GOT3 (cell line): ENCODE measurements at regions not wholly inside any gene's neighbourhood (a gene's known extent, or its start where the extent isn't known, plus 50 kb on each side); places are given as distances from the start of the nearest gene placed in this dataset.
"Not testable (repeated sequence)": the region's sequence is repeated elsewhere in the genome, so short reads cannot be mapped to it uniquely, and the experiment has no call there.

Source experiments
- DNase-seq: peaks from one replicate; lab custom pipeline; 2025; ENCODE audit warnings: mixed read lengths; lab: John Stamatoyannopoulos, UW

- no peak for DNase-seq
These were observed 172.9 kb upstream of the IL12B start for GRCh38 chr5:159503236-159503635.

GRCh38 chr5:159504106-159504856, 174.0 kb upstream of the IL12B start:
- DNase-seq, result no peak

GRCh38 chr5:159504857-159505304, 174.6 kb upstream of the IL12B start:
- no peak for DNase-seq

DNA sequence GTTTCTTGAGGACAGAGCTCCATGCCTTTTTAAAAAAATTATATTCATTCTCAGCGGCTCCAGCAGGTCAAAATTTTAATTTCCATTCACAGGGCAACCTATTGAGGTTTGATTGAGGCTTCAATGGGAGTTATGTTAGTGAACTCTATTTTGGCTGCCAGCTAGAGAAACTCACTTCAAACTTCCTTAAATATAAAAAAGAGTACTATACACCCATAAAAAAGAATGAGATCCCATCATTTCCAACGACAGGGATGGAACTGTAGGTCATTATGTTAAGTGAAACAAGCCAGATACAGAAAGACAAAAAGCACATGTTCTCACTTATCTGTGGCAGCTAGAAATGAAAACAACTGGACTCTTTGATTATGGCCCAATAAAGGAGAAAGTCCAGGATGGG, 176.8 kb upstream of the IL12B start:
- DNase-seq, result no peak

DNA sequence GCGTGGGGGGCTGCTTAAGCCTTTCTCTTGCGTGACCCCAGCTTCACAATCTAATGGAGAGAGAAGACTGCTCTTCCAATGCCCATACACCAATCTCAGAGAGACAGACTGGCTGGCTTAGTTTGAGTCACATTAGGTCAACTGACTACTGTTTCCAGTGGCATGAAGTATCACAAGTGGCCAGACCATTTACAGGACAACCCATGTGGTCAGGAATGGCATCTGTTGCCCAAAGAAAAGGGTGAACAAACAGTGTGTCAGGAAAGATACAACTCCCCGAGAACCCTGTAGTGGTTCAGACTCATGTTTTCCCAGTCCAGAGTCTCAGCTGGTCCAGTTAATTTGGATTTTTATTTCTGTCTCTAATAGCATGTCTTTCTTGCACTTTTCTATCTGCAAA, 177.4 kb upstream of the IL12B start:
- no peak for DNase-seq

GRCh38 chr5:159508344-159508743, 178.1 kb upstream of the IL12B start:
- DNase-seq, result no peak

DNA sequence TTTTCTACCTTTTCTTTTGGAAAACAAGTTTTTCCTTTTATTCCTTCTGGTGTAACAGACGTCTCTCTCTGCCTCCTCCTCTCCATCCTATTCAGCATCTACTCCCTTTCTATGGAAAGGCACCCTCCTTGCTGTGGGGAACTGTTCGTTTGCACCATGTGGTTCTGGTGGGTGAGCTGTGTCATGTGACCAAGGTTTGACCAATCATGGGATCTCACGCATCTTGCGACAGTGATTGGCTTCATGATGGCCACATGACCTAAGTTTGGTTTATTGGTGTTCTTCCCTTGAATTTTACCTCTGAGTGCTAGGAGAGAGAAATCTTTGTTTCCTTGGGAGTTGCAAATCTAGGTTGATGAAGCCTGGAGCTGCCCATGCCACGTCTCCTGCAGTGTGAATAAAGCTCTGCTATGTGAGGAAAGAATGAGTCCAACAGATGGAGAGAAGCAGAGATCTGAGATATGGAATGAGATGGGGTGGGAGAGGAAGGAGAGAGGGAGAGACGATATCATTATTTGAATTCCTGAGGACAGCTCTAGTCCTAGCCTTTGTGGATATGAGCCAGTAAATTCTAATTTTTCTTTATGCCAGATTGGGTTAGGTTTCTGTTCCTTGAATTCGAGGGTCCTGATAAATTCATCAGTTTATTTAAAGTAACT, 178.8 kb upstream of the IL12B start:
- DNase-seq, result no peak

- no peak for DNase-seq
These were observed 180.0 kb upstream of the IL12B start for GRCh38 chr5:159510282-159510681.

DNA sequence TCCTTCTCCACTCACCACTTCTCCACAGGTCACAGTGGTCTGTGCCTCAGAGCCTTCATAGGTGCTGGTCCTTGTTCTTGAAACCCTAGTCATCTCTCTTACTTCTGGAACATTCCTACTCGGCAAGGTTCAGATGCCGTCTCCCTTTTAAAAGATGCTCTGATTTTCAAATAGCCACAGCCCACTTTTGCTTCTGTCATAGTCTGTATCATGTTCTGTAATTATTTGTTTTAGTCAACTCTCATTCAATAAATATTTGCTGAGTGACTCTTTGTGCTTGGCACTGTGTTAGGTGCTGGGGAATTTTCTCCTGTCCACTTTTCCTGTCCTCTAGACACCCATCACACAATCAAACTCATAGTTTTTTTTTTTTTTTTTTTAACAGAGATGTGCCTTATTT, 181.3 kb upstream of the IL12B start:
- no peak for DNase-seq

GRCh38 chr5:159512064-159512463, 181.8 kb upstream of the IL12B start:
- no peak for DNase-seq

DNA sequence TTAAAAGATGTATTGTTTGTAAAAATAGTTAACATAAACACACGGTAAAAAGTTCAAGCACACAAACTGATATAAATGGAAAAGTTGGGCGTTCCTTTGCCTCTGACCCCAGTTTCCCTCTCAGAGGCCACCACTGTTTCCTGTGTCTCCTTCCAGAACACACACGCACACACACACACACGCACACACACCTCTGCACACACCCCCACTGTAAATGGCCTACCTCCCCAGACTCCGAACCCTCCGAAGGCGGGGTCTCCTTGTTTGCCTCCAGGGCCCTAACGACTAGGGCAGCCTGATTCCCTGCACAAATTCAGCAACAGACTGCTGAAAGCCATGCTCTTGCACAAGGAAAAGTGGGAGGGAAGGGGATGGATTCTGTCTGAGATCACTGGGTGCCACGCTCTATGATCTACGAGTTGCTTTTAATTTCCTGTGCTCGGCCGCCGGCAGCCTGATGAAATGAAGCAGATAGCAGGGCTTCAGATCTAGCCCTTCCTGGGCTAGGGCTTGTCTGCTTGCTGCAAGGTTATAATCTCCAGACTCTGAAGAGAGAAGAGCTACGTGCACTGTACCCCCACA, 184.0 kb upstream of the IL12B start:
- no peak for DNase-seq

GRCh38 chr5:159515197-159515596, 184.9 kb upstream of the IL12B start:
- no peak for DNase-seq

DNA sequence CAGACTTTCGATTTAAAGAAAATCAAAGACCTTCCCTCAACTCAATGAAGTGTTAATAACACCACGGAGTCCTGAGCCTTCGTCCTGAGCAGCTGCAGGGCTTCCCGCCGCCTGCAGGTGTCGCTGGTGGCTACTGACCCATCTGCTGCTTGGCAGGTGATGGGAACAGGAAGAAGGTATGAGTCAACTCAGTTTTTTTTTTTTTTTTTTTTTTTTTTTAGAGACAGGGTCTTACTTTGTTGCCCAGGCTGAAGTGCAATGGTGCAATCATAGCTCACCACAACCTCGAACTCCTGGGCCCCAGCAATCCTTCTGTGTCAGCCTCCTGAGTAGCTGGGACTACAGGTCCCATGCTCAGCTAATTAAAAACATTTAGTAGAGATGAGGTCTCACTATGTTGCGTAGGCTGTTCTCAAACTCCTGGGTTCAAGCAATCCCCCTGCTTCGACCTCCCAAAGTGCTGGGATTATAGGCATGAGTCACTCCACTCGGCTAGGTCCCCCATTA, 185.7 kb upstream of the IL12B start:
- no peak for DNase-seq

- DNase-seq, result no peak
These were observed 188.1 kb upstream of the IL12B start for GRCh38 chr5:159518371-159518770.

DNA sequence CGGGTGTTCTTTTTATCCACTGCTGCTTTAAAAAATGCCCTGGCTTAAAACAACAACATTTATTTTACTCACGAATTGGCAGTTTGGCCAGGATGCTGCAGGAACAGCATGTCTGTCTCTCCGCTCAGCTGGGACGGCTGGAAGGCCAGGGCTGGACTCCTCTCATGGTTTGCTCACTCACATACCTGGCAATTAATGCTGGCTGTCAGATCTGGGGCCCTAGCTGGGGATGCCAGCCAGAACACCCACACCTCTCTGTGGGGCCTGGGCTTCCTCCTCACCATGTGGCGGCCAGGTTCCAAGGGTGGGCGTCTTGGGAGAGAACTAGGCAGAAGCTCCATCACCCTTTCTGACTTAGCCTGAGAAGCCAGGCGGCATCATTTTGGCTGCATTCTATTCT, 189.1 kb upstream of the IL12B start:
- no peak for DNase-seq

- DNase-seq, result no peak
These were observed 192.6 kb upstream of the IL12B start for GRCh38 chr5:159522841-159523240.

GRCh38 chr5:159524279-159524678, 194.0 kb upstream of the IL12B start:
- not testable (repeated sequence) for DNase-seq

- no peak for DNase-seq
These were observed 194.8 kb upstream of the IL12B start for GRCh38 chr5:159525117-159525516.

DNA sequence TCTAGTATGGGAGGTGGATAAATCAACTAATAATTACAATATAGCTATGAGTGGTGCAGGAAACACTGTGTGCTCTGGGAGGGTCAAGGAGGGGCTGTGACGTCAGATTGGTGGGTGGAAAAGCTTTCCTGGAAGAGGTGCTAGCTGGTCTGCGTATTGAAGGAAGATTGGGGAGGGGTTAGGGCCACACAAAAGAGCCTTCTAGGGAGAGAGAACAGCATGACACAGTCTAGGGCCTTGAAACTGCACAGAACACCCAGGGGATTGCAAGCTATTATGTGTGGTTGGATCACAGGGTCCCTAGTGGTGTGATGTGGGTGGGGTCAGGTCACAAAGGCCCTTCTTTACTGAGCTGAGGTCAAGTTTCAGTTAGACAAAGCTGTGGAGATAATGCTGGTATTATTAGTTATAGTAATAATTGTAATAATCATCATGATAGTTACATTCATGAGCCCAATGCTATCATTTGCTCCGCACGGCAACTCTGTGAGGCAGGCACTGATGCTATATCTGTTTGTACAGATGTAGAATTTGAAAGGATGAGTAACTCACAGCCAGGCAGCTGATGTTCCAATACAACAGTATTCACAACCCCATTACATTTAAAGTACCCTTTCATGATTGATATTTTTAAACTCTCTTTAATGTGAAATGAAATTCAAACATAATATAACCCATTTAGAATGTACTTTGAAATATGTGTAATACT, 197.4 kb upstream of the IL12B start:
- DNase-seq, result no peak

DNA sequence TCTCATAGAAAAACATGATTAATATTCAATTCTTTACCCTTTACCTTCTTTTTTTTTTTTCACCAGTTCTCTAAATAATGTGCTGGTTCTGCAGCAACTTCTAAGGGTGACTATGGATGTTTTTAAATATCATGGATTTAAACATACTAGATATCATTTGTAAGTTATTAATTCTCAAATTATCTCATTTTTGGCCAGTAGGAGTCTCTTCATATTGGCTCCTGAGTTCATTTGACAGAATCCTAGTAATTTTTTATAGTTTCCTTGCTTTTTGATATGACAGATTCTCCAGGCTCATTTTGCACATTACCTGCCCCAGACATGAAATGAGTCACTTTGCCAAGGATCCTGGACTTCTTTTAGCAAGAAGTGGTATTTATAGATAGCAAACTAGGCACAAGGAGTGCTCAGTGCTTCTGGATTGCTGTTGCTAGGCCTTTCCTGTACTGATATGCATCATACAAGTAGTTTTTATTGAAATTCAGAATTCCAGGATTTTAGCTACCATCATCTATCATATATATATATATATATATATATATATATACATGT, 201.3 kb upstream of the IL12B start:
- no peak for DNase-seq

- DNase-seq, result no peak
These were observed 202.9 kb upstream of the IL12B start for GRCh38 chr5:159533197-159533596.

- no peak for DNase-seq
These were observed 205.9 kb upstream of the IL12B start for GRCh38 chr5:159536166-159536565.
